ENCODE measurements at regions not wholly inside any gene's neighbourhood (a gene's known extent, or its start where the extent isn't known, plus 50 kb on each side); places are given as distances from the start of the nearest gene placed in this dataset.

DNA sequence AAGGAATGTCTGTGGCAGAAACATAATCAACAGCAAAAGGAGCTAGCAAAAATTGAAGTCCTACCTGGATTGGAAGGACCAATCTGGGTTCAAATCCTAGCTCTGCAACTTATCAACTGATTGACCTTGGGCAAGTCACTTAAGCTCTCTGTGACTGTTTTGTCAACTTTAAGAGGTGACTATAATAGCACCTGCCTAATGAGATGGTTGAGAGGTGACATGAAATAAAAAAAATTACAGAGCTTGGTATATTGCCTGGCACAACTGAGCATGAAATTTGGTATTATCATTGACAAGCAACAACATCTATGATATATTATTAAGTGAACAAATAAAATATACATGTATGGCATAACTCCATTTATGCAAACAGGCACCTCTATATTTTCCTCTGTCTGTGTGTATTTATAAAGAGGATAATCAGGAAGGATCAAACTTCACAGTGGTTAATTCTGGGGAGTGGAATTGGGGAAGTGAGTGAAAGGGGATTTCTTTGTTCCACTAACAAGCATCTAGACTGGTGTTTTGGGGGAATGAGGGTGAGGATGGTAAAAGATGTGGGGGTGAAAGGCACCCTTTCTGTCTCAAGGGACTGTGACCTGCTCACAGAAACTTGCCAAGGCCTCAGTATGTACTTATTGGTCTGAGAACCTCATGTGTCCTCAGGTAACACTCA, 132.8 kb upstream of the SERTAD2 start:
- TF ChIP-seq POLR2A (IDR thresholded peaks at IDR 0.05): no peak
- TF ChIP-seq, protein P1, sequence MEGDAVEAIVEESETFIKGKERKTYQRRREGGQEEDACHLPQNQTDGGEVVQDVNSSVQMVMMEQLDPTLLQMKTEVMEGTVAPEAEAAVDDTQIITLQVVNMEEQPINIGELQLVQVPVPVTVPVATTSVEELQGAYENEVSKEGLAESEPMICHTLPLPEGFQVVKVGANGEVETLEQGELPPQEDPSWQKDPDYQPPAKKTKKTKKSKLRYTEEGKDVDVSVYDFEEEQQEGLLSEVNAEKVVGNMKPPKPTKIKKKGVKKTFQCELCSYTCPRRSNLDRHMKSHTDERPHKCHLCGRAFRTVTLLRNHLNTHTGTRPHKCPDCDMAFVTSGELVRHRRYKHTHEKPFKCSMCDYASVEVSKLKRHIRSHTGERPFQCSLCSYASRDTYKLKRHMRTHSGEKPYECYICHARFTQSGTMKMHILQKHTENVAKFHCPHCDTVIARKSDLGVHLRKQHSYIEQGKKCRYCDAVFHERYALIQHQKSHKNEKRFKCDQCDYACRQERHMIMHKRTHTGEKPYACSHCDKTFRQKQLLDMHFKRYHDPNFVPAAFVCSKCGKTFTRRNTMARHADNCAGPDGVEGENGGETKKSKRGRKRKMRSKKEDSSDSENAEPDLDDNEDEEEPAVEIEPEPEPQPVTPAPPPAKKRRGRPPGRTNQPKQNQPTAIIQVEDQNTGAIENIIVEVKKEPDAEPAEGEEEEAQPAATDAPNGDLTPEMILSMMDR (IDR thresholded peaks at IDR 0.05): no peak
